T47D (cell line): ENCODE measurements at regions not wholly inside any gene's neighbourhood (a gene's known extent, or its start where the extent isn't known, plus 50 kb on each side); places are given as distances from the start of the nearest gene placed in this dataset.

Experiments
- DNase-seq, 2 experiments: peaks; one replicate each; pipeline versions ENCODE4 v3.0.0 to v3.0.0-alpha.2; 2011 to 2012; ENCODE audit warnings: low read depth in 1 of 2, low spot score in 1 of 2
- JUND ChIP-seq: IDR thresholded peaks from 2 replicates; pipeline ENCODE4 v1.6.1; 2012; ENCODE audit warnings: low read depth
- in situ Hi-C: cut with HindIII; loops from 2 replicates; pipeline ENCODE4 v1.10.0; 2016; ENCODE audit warnings: low sequenced_read_pairs, low pct_unique_long_range_greater_than_20kb

GRCh38 chr6:104268389-104268788 lies 591.3 kb downstream of the HACE1 start:
- no peak for TF ChIP-seq JUND
- in situ Hi-C loops, result no loop called here

DNA sequence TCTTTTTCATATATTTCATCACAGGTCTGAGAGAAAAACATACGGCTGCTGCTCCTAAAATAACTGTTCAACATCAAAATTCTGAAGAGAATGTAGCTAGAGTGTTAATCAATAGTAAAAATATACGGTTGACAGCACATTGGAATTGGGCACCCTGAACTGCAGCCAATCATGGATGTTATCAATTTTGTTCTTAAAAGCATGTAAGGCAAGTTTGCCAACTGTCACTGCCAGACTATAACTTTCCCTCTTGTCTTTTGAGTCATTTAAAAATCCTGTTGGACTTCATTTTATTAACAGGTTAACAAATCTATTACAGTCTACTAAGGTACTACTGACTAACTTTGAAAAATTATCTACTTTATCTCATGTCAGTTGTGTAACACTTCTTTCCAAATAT lies 592.8 kb downstream of the HACE1 start:
- in situ Hi-C loops, result no loop called here
- no peak for DNase-seq

More at GRCh38 chr6:104268389-104268788, 591.3 kb downstream of the HACE1 start:
- no peak for DNase-seq

DNA sequence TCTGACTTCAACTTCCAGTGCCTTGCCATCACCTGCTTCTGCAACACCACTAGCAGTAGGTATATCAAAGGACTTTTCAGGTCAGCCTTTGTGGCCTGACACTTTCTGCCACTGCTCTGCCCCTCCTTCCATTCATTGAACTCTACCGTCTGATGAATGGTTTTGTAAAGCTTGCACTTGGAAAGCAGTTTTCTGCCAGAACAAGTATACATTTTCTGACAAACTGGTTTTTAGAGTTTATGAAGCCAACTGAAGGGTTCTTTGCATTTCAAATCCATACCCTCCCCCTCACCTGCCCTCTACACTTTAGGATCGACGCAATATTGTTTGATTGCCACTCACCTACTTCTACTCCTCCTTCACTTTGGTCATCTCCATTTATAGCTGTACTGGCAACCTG lies 603.1 kb downstream of the HACE1 start:
- in situ Hi-C loops, result no loop called here

More for the DNA sequence above, 592.8 kb downstream of the HACE1 start:
- TF ChIP-seq JUND, result no peak

DNA sequence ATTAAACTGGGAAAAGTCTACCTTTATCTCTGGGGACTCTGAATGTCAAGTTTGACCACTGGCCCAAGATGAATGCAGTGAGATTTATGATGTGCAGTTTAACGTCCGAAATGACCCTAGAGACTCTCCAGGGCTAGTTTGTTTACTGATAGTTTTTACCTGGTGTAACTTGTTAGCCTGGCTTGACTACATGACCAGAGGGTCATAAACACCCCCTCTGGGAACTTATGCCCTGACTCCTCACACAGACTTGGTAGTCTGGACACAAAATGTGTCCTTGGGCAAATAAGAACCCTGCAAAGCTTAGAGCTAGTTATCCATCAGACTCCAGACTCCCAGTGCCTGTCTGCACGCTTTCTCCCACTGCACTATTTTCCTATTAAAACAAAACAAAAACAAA lies 606.5 kb downstream of the HACE1 start:
- peak in 1 of 2 experiments; percentile 22 for DNase-seq
- in situ Hi-C loops, result no loop called here
- no peak for TF ChIP-seq JUND

More for the DNA sequence above, 603.1 kb downstream of the HACE1 start:
- TF ChIP-seq JUND, result no peak
- DNase-seq, result peak in 1 of 2 experiments; percentile 3

DNA sequence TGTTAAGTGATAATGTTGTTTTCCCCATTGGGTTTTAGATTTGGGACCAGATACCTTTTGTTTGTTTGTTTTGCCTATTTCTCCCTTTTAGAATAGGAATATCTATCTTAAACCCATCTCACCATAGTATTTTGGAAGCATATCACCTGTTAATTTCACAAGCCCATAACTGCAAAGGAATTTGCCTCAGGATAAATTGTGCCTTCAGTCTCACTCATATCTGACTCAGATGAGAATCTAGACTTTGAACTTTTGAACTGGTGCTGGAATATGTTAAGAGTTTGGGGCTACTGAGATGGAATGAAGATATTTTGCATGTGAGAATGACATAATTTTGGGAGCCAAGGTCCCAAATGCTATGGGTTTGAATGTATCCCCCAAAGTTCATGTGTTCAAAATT lies 607.4 kb downstream of the HACE1 start:
- in situ Hi-C loops, result no loop called here

GRCh38 chr6:104251651-104252050 lies 608.1 kb downstream of the HACE1 start:
- in situ Hi-C loops, result no loop called here
- no peak for TF ChIP-seq JUND

More for the DNA sequence above, 607.4 kb downstream of the HACE1 start:
- DNase-seq, result no peak
- TF ChIP-seq JUND, result no peak

GRCh38 chr6:104240865-104241264 lies 618.9 kb downstream of the HACE1 start:
- TF ChIP-seq JUND, result no peak
- in situ Hi-C loops, result no loop called here
- no peak for DNase-seq

More at GRCh38 chr6:104251651-104252050, 608.1 kb downstream of the HACE1 start:
- DNase-seq, result no peak

DNA sequence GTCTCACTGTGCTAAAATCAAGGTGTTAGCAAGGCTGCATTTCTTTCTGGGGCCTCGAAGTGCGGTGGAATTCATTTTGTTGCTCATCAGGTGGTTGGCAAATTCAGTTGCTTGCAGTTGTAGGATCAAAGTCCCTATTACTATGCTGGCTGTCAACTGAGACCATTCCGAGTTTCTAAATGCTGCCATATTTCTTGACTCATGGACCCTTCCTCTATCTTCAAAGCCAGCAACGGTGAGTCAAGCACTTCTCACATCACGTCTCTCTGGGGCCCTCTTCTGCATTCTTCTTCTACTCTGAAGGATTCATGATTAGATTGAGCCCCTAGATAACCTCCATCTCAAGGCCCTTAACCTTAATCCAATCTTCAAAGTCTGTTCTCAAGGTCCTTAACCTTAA lies 619.7 kb downstream of the HACE1 start:
- in situ Hi-C loops, result no loop called here
- DNase-seq, result no peak
- no peak for TF ChIP-seq JUND

- in situ Hi-C loops, result no loop called here
- TF ChIP-seq JUND, result no peak
- DNase-seq, result peak in 1 of 2 experiments; percentile 48
These were observed 630.7 kb downstream of the HACE1 start for GRCh38 chr6:104229057-104229456.

- DNase-seq, result no peak
- in situ Hi-C loops, result no loop called here
- no peak for TF ChIP-seq JUND
These were observed 632.2 kb downstream of the HACE1 start for GRCh38 chr6:104227508-104227907.

DNA sequence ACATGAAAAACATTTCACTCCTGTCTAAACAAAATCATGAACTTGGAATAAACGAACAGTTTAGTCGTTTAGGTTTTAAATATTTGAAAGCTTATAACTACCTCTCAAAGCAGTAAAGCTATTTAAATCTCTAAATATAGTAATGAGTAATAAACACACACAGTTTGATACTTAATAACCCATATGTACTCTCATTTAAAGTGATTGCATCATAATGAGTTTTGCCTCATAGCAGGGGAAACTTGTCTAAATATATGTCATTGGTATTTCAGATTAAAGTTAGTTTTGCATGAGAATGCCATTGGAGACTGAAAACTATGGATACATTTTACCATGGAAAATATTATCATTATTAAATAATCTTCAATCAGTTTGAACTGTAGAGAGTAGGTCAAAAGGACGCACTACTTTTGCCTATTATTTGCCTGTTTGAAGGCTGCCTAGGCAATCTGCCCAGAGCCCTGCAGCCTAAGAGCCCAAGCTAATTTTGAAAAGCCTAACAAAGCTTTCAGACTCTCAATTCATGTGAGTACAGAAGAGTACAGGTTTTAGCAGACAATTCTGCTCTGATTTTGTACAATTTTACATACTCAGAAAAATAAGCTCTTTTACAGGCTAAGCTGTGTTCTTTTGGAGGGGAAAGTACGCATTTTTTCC lies 632.8 kb downstream of the HACE1 start:
- TF ChIP-seq JUND, result no peak
- in situ Hi-C loops, result no loop called here
- DNase-seq, result no peak

DNA sequence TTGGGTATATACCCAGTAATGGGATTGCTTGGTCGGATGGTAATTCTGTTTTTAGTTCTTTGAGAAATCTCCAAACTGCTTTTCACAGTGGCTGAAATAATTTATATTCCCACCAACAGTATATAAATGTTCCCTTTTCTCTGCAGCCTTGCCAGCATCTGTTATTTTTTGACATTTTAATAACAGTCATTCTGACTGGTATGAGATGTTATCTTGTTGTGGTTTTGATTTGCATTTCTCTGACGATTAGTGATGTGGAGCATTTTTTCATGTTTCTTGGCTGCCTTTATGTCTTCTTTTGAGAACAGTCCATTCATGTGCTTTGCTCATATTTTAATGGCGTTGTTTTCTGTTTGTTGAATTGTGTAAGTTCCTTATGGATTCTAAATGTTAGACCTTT lies 641.6 kb downstream of the HACE1 start:
- in situ Hi-C loops, result no loop called here
- TF ChIP-seq JUND, result no peak
- no peak for DNase-seq

DNA sequence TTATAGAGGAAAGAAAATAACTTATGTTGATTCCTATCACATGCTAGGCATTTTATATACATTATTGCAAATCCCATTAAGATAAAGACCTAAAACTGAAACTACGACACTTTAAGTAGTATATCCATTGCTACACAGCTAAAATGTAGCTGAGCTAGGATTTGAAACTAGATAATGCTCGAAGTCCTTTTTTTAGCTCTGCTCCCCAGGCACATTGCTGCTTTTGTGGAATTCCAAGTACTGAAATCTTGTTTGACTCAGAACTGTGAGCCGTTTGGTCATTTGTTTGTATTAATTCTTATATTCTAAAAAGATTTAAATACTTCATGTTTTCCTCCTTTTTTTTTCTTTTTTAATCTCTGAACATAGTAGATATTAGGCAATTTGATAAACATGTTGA lies 644.8 kb downstream of the HACE1 start:
- TF ChIP-seq JUND, result no peak
- DNase-seq, result no peak
- in situ Hi-C loops, result no loop called here

DNA sequence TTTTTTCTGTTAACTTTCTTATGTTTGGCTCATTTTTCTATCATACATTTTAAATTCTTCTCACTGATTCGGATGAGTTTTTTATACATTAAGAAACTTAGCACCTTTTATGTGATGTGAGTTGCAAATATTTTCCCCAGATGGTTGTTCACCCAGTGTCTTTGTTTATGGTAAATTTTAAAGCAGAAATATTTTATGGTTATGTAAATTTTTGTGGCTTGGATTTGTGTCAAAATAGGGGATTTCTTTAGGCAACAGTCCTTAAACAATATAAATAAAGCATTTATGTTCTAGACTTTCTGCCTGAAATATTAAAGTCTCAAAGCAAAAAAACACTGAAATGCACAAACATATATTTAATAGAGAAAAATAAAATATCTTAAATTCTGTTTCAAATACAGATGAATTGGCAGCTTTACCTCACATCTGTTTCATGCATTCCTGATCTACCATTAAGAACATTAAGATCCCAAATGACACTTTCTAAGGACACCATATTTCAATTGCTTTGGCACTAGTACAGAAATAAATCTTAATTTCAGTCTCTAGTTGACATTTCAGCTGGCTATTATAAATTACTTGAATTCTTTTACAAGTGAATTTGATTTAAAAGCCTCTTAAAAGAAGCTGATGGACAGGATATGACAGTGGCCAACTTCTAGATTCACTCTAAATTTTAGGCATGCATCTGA lies 646.6 kb downstream of the HACE1 start:
- in situ Hi-C loops, result no loop called here
- DNase-seq, result no peak
- no peak for TF ChIP-seq JUND
